Esophagus muscularis mucosa (tissue), 3 donors: ENCODE measurements at regions not wholly inside any gene's neighbourhood (a gene's known extent, or its start where the extent isn't known, plus 50 kb on each side); places are given as distances from the start of the nearest gene placed in this dataset.

Experiments used
- CTCF ChIP-seq, 3 experiments: fragments of 200-600 bp in 2 of 3; fragments of 450-650 bp in 1 of 3; sonication (generic) in 2 of 3; IDR thresholded peaks; one replicate each; pipeline ENCODE4 v1.5.1; 2017 to 2019; ENCODE audit warnings: antibody characterized with exemption in 3 of 3, mild to moderate bottlenecking in 2 of 3, moderate library complexity in 1 of 3
- POLR2A ChIP-seq: fragments of 450-650 bp; IDR thresholded peaks from one replicate; pipeline ENCODE4 v1.6.1; 2017; ENCODE audit warnings: antibody characterized with exemption, moderate library complexity, mild to moderate bottlenecking, low read depth
- POLR2AphosphoS5 ChIP-seq, 2 donors: sonication (generic); formaldehyde crosslinking; IDR thresholded peaks; one replicate each; pipeline ENCODE4 v1.6.1; 2017; ENCODE audit warnings: antibody characterized with exemption in 2 of 2

DNA sequence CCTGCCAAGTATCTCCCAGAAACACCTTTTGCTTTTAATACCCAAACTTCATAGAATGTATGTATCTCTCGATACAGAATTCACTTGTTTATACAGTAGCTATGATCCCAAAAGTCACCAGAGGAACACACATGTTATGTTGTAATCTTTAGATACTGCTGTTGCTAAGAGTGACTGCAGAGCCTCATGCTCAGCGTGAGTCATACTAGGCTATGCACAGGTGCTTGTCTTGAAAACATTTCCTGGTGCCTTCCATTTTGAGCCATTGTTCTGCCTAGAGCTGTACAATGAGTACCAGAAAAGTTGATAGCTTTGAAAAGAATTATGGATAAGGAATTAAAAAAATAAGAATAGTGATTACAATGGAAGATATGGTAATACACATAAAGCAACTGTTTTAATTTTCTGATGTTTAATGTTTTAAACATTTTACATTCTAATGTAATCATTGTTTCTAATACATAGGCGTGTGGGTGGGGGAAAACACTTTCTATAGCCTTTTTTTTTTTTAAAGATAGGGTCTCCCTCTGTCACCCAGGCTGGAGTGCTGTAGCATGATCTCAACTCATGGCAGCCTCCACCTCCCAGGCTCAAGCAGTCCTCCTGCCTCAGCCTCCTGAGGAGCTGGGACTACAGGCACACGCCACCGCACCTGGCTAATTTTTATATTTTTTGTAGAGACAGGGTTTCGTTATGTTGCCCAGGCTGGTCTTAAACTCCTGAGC, 79.4 kb downstream of the CD24 start:
- TF ChIP-seq CTCF (IDR thresholded peaks at IDR 0.05) (no peak), POLR2AphosphoS5 (IDR thresholded peaks at IDR 0.05) (no peak), POLR2A (no peak)
